ENCODE measurements at regions not wholly inside any gene's neighbourhood (a gene's known extent, or its start where the extent isn't known, plus 50 kb on each side); places are given as distances from the start of the nearest gene placed in this dataset.

DNA sequence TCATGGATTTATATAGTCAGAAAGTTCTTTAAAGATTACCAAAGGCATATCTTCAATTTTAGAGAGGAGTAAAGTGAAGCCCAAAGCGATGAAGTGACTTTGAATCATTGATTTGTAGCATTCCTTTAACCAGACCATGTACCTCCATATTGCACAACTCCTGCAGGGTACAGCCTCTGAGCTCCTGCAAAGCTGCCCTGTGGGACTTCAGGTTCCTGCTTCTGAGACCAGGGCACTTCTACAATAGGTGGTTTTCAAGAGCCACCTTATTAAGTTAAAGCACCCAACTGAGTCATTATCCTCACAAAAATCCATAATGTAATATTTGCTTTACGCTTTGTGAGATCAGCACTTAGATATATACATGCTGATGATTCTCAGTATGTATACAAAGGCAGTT, 270.7 kb upstream of the RGS17 start:
- no peak overlapping the region for H4K5ac ChIP-seq (ENCODE audit: insufficient read length, low read depth, low read length)
- H3K4ac ChIP-seq (ENCODE audit: low read depth, low read length): no peak overlapping the region
- no peaks in the 10 kb centered on the region for H3K27me3 ChIP-seq (ENCODE audit: insufficient read depth, low read length)
- Mint-ChIP-seq H3K9me3 (peaks cover 3 to 6% of the 10 kb centered on the region in 2 experiments; a peak in 3 of 5 replicates), H3K36me3 (ENCODE audit: insufficient read depth in 1 of 3, low read depth in 3 of 3) (no peaks in the 10 kb centered on the region; a peak in 2 of 7 replicates), H3K27ac (no peak overlapping the region), H3K27me3 (ENCODE audit: low read depth) (no peaks in the 10 kb centered on the region), H3K4me1 (peaks cover 21 to 22% of the 10 kb centered on the region in 2 experiments), H3K4me3 (no peak overlapping the region)
- no peaks in the 10 kb centered on the region for H3K79me2 ChIP-seq (ENCODE audit: insufficient read depth, low read length)
- no peak overlapping the region for H2BK15ac ChIP-seq (ENCODE audit: low read depth, low read length)
- no peak overlapping the region for H3K14ac ChIP-seq (ENCODE audit: insufficient read depth, low read length)
- no peaks in the 10 kb centered on the region for H3K79me1 ChIP-seq (ENCODE audit: insufficient read depth, low read depth, low read length, poor library complexity, severe bottlenecking)
- no CpG with 5 or more reads among the region's 2 CpGs for WGBS (ENCODE audit: extremely low coverage, insufficient read length, low lambda C conversion rate)
- H3K9ac ChIP-seq (ENCODE audit: extremely low read depth, insufficient read length, low read length): no peak overlapping the region
- no peaks in the 10 kb centered on the region for H3K9me3 ChIP-seq (ENCODE audit: control insufficient read depth, low read depth, low read length)
- no peak overlapping the region for H3K23ac ChIP-seq (ENCODE audit: insufficient read length, low read depth, low read length)
- H4K91ac ChIP-seq (ENCODE audit: insufficient read length, low read depth, low read length): no peak overlapping the region
- no peak overlapping the region for H2AFZ ChIP-seq (ENCODE audit: low read length)
- H4K20me1 ChIP-seq (ENCODE audit: control insufficient read depth, insufficient read depth, insufficient read length): no peaks in the 10 kb centered on the region
- H3K23me2 ChIP-seq (ENCODE audit: insufficient read length, low read depth, low read length, poor library complexity, severe bottlenecking): no peaks in the 10 kb centered on the region
- H2BK120ac ChIP-seq (ENCODE audit: low read depth, low read length, poor library complexity, severe bottlenecking): no peak overlapping the region
- no peak overlapping the region for H4K8ac ChIP-seq (replicated peaks; ENCODE audit: insufficient read length, low read depth, low read length)
- no peak overlapping the region for H2BK5ac ChIP-seq (ENCODE audit: insufficient read length, low read length)
- H3K27ac ChIP-seq (ENCODE audit: insufficient read length, low read depth, low read length): no peak overlapping the region
- H3K4me2 ChIP-seq (ENCODE audit: insufficient read depth, insufficient read length, low read length): no peak overlapping the region
- H3K18ac ChIP-seq (ENCODE audit: insufficient read length, low read depth, low read length): no peak overlapping the region
- no peaks in the 10 kb centered on the region for H3K4me1 ChIP-seq (ENCODE audit: insufficient read depth, low read length)
- H2BK12ac ChIP-seq (ENCODE audit: insufficient read length, low read depth, low read length): no peak overlapping the region
- no peak overlapping the region for H3T11ph ChIP-seq (ENCODE audit: low read length)
- H3K56ac ChIP-seq (ENCODE audit: insufficient read length, low read depth, low read length): no peak overlapping the region
- no peak for DNase-seq
- TF ChIP-seq, protein P1, sequence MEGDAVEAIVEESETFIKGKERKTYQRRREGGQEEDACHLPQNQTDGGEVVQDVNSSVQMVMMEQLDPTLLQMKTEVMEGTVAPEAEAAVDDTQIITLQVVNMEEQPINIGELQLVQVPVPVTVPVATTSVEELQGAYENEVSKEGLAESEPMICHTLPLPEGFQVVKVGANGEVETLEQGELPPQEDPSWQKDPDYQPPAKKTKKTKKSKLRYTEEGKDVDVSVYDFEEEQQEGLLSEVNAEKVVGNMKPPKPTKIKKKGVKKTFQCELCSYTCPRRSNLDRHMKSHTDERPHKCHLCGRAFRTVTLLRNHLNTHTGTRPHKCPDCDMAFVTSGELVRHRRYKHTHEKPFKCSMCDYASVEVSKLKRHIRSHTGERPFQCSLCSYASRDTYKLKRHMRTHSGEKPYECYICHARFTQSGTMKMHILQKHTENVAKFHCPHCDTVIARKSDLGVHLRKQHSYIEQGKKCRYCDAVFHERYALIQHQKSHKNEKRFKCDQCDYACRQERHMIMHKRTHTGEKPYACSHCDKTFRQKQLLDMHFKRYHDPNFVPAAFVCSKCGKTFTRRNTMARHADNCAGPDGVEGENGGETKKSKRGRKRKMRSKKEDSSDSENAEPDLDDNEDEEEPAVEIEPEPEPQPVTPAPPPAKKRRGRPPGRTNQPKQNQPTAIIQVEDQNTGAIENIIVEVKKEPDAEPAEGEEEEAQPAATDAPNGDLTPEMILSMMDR (conservative IDR thresholded peaks at IDR 0.05): no peak
- H2AK5ac ChIP-seq (ENCODE audit: insufficient read length, low read length): no peak overlapping the region
- H2BK20ac ChIP-seq (ENCODE audit: low read depth, low read length, poor library complexity, severe bottlenecking): no peak overlapping the region
